NCI-H226 (cell line): ENCODE measurements at regions not wholly inside any gene's neighbourhood (a gene's known extent, or its start where the extent isn't known, plus 50 kb on each side); places are given as distances from the start of the nearest gene placed in this dataset.

Experiments used
- DNase-seq: peaks from one replicate; pipeline ENCODE4 v3.0.0-alpha.2; 2015

DNA sequence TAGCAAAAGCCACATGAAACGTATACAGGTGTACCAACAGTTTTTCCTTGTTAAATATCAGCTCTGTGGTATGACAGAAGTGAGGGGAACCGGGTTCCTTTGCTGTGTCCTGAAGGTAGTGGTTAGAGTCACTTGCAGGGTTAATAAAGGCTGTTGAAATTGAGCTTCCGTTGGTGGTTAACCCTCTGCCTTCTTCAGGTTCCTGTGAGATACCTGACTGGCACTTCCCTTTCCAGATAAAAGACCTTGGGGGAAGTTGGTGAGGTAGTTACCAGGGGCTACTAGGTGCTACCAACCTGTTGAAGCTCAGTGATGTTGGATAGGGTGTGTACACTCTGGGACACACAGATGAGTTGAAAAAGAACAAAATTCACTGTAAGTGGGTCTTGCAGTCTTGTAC lies 384.1 kb downstream of the GATA3 start:
- no peak for DNase-seq

DNA sequence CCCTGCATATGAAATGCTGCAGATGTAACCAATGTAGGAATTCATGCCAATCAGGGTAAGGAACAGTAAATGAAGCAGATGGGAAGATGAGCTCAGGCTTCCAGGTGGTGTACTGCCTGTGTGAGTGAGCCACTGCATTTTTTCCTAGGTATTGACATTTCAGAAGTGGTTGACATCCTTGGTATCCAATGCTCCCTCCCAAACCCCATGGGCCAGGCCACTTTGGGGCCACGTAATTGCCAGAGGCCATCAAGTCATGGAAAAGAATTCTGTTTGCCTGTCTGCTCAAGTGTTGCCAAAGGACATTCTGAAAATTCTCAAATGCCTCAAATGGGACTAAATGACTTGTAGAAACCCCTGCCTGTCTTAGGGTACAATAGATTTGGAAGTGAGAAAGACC lies 384.6 kb downstream of the GATA3 start:
- no peak for DNase-seq

DNA sequence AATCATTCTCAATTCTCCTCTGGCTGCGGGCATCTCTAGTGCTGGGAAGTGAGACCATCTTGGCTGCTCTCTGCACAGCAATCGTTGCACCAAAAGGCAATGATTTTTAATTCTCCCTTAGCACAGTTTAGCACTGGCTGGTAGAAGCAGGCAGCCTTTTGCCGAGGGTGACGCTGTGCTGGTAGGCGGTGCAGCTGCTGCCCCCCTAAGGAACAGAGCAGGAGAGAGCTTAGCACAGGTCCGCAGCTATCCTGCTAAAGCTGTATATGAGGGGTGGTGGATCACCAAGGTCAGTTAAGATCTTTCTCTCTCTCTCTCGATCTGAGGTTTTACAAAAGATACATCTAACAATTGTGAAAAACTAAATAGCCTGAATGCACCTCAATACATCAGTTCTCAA lies 390.1 kb downstream of the GATA3 start:
- DNase-seq: no peak

DNA sequence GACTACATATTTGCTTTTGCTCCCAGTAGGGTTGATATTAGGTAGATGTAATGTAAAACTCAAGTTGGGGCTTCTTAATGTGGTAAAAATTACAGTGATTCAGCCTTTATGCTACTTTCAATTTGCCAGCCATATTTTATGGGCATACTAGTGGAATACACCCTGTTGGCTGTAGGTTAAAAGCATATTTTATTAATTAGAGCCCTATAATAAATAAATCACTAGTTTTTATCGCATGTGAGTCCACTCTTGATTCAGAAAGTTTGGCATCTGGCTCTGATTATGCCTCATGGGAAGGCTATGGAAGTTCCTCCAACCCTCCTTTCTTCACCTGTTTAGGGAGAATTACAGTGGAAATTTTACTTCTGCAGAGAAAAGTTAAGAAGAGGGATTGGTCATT lies 390.9 kb downstream of the GATA3 start:
- DNase-seq: no peak

DNA sequence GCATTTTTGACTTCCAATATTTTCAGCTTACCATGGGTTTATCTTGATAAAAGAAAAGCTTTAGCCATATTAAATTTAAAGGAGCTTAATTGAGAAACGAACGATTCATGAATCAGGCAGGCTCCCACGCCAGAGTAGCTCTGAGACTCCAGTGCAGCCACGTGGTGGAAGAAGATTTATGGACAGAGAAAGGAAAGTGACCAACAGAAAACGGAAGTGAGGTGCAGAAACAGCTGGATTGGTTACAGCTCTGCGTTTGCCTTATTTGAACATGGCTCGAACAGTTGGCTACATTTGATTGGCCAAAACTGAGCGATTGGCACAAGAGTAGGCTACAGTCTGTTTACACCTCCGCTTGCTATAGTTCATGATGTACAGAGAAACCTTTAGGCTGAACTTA lies 395.4 kb downstream of the GATA3 start:
- no peak for DNase-seq

DNA sequence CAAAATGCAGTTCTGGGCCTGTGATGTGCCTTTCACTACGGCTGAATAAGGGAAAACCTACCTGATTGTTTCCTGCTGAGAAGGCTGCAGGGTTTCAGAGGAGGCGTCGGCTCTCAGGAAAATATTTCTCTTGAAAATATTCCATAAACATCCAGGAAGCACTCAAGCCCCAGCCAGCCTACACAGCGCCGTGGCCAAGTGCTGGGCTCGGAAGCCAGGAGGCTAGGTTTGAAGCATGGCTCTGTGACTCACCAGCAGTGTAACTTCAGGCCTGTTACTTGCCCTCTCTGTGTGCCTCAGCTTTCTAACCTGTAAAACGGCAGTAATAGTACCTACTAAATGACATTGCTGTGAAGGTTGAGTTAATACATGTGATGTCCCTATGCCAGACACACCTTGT lies 399.1 kb downstream of the GATA3 start:
- peak; percentile 38 for DNase-seq

DNA sequence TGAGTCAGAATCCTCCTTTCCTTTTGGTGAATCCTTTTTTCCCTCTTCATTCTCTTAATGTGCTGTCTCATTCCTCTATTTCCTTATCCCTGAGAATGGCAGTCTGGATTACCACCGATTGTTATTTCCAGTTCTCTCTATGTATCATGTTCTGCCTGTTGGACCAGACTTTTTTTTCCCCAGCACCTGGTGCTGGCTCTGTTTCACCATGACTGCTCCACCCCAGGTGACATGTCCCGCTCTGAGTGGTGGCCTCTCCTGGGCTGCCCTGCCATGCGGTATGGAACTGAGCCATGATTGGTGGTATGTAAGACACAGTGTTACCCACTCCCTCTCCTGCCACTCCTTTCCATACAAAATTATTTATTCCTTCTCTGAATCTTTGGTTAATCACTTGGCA lies 399.9 kb downstream of the GATA3 start:
- no peak for DNase-seq

DNA sequence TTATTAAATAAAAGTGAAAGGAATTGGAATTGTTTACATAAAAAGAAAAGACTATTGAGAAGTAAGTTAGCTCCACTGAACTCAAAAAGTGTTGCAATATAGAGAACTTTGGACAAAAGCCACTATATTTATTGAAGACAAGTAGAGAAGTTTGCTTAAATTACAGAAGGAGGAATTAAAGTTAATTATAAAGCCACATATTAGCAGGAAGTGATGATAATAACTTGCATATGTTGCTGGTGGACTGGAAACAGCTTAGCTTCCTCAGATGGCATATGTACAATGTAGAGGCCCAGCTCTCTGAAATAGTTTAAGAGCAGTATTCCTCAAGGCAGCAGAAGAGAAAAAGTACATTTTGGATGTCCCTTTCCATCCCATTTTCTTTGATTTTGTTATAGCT lies 400.7 kb downstream of the GATA3 start:
- DNase-seq: no peak

DNA sequence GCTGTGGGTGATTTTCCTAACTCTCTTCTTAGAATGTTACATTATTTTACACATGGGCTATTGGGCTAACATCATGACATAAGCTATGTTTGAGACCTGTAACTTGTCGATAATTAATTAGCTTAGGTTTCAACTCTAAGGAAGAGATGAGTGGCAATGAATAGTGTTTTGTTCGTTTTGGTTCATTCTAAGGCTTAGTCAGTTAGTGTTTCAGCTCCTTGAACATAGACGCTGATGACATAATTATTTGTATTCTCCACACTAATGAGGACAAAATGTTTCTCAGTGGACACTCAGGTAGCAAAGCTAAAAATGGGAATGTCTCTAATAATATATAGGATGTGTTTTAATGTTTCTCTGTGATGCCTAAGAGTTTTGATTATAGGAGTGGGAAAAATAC lies 401.9 kb downstream of the GATA3 start:
- DNase-seq: no peak

DNA sequence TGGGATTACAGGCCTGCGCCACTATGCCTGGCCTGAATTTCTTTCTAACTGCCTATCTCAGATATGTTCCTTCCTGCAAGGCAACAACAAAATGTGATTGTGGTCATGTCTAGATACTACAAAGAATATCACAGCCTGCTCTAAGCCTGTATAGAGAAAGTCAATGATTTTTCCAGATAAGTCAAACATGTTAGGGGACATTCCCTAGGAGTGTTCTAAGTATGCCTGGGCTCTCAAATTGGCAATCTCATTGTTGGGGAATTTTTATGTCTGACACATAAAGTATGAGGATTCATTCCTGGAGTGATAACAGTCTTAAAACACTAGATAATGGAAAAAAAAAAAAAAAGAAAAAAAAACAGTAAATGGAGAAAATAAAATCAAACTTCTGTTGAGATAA lies 406.1 kb downstream of the GATA3 start:
- peak; percentile 70 for DNase-seq

DNA sequence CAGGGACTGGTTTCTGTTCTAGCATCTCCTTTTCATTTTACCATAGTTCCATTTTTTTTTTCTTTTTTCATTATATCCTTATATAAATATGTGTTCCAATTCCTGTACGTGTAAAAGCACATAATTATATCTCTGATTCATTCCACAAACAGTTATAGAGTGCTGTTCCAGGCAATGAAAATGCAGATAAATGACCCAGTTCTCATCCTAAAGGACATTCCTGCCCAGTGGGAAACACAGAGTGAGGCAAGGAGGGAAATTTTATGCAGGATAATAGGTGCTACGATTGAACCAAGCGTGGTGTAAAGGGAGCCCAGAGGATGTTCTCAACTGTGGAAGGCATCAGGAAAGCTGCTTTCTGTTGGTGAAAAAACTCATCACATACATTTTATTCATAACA lies 408.1 kb downstream of the GATA3 start:
- no peak for DNase-seq

DNA sequence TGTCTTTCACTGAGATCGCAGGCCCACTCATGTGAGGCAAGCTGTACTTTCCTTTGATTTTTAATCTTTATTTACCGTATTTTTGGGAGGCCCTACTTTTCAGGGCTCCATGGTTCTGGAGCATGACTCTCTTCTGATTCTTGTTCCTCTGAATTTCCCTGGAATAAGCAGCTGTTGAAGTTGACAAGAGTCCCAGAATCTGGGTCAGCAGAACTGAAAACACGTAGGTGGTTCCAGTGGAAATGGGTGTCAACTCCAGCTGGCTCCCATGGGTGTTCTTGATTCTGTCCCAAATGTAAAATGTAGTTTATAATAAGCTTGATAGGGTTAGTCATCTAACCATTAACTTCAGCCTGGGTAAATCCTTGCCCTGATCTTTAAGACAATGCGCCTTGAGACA lies 409.4 kb downstream of the GATA3 start:
- no peak for DNase-seq

DNA sequence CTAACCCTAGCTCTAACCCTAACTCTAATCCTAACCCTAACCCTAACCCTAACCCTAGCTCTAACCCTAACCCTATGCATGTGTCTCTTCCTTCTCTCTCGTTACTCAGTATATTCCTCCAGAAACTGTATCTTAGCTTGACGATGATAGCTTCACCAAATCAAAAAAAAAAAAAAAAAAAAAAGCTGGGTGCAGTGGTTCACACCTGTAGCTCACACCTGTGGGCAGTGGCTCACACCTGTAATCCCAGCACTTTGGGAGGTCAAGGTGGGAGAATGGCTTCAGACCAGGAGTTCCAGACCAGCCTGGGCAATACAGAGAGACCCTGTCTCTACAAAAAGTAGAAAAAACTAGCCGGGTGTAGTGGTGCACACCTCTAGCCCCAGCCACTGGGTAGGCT lies 414.0 kb downstream of the GATA3 start:
- no peak for DNase-seq

DNA sequence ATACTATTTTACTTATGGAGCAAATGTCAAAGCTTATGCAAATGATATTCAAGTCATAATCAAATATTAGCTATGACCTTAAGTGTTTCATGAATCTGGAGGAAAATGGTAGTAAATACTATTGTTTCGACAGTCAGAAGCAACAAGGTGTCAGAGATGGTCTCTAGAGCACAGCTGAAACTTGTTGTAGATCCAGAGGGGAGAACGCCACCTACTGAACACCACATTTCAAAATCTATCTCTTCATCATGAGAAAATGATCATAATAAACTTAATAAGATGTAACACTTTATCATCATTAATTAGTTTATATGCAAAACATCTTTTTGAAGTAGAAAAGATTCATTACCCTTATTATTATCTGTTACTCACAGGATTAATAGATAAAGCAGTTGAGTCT lies 418.7 kb downstream of the GATA3 start:
- no peak for DNase-seq

DNA sequence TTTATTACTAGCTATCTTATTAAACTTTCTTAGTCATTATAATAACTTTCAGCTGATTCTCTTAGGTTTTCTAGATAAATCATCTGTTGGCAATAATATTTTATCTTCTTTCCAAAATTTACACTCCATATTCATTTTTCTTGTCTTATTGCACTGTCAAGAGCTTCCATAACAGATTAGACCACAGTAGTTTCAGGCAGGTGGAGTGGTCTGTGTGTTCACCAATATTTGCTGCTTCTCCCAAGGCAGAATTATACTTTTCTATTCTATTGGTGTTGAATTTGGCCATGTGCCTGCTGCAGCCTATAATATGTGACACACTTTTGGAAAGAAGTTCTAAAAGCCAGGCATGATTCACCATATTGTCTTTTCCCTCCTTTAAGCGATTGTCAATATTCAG lies 422.8 kb downstream of the GATA3 start:
- no peak for DNase-seq

DNA sequence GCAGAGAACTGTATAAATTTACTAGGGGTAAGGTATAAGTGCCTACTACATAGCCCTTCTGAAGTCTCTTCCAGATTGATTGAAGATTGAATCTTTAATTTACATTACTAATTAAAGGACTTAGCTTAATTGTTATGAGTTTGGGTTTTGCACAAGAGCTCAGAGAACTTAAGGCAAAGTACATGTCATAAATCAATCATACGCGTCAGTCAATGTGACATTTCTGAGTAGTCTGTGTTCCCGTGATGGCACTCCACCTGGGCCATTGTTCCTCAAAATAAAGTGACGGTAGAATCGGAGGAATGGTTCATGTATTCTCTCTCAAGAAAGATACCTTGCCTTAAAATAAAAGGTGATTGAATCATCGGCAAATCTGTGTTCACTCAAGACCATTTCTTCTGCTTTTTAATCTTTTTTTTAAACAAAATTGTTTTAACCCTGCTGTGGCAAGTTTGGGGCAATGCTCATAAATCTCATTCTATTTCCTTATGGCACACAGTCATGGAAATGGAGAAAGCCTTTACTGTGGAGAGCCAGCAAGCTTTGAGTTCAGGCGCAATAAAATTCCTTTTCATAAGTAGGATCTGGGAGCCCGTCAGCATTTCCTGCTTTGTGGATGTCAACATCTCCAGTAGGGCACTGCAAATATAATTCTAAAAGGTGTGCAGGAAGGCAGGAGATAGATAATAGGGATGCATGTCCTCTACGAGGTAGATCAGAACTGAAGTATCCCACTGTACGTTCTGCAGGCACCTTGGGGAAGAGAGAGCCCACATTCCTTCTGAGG lies 427.4 kb downstream of the GATA3 start:
- DNase-seq: no peak

DNA sequence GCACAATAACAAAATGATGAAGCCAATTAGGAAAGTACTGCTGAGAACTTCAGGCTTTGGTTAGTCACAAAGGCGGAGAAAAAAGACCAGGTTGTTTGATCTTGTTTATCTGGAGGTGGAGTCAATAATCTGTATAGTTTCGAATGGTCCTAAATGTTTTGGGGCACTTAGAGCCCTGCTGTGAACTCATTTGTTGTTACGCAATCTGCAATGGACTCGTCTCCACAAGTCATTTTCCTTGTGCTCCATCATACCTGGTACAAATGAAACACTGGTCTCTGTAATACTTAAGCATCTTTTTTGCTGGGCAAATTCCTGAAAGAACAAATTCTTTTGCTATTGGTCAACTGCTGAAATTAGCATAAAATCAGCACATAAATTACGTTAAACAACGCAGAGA lies 430.5 kb downstream of the GATA3 start:
- DNase-seq: no peak

DNA sequence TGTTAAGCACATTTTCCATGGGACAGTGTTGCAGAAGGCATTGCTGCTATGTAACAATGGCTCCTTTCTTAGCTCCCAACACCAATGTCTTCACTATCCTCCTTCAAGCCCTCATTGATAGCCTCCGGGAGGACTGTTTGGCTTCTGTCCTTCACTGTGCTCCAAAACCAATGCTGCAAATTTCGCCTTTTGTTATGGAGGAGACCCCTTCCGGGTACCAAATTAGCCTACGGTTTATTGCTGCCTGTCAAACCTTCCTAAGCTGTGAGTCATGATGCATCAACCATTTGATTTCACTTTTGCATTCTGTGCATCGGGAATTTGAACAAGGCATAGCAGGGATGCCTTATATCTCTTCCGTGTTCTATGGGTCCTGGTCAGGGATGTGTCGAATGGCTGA lies 432.9 kb downstream of the GATA3 start:
- DNase-seq: no peak

DNA sequence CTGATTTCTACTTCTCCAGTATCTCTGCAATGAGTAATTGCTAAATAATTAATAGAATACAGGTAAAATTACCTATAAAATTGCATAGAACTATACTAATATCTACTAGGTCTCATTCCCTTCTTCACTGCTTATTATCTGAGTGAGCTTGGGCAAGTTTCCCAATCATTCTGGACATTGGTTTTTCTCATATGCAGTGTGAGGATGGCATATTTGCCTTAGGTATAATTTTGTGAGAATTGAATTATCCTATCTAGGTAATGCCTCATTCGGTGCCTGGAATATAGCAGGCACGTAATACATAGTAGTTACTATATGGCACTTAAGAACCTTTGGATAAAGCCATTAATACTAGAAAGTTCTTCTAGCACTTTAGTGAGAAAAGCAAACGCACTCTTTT lies 434.7 kb downstream of the GATA3 start:
- no peak for DNase-seq

DNA sequence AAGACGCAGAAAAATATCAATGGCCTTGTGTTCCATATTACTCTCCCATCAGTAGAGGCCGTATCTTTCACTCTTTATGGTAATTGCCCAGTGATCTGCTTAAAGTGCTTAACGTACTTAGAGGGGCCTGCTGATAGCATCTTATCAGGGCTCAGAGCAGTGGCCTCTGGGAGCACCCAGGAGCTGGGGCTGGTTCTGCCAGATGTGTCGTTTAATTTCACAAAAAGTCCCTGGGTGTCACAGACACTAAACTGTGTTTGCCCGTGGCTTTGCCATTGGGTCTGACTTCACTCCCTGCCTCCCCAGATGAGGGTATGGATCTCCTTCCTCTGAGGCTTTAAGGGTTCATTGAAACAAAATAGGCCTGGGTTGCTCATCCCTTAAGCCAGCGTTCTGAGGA lies 435.3 kb downstream of the GATA3 start:
- DNase-seq: no peak

DNA sequence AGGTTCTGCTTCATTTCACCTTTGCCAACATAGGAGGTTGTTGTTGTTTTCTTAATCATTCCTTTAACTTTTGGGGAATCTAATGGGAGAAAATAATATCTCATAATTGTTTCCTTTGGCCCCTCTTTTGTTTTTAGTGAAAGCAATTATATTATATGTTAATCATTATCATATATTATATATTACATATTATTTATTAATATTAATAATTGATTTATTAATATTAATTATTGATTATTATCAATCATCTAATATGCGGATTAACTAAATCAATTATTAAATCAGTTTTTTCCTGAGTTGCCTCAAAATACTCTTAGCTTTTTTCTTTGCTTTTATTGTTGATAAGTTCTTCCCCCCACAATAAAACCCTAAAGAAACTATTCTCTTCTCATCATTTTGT lies 443.8 kb downstream of the GATA3 start:
- DNase-seq: no peak

DNA sequence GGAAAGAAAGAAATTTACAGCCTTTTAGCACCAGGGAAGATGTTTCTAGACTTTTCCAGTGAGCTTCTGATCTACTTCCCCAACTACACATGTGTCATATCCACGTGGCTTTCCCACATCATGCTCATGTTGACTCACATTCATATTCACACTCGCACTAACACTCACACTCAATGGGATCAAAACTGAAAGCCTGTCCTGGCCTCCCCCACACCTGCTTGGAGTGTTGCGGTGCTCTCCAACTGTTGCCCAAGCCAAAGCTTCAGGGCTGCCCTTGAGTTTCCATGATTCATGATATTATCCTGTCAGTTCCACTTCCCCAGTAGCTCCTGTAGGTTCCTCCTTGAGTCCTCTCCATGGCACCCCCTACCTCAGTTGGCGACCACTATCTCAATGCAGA lies 444.4 kb downstream of the GATA3 start:
- no peak for DNase-seq

DNA sequence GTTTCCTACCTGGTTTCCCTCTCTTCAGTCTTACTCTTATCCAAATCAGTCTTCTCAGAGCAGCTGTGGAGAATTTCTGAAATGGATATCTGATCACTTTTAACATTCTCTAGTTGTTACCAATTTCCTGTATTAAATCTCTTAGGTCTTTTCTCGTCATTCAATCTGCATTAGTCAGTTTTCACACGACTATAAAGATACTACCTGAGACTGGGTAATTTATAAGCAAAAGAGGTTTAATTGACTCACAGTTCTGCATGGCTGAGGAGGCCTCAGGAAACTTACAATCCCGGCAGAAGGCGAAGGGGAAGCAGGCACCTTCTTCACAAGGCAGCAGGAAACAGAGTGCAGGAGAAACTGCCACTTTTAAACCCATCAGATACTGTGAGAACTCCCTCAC lies 444.8 kb downstream of the GATA3 start:
- DNase-seq: no peak

DNA sequence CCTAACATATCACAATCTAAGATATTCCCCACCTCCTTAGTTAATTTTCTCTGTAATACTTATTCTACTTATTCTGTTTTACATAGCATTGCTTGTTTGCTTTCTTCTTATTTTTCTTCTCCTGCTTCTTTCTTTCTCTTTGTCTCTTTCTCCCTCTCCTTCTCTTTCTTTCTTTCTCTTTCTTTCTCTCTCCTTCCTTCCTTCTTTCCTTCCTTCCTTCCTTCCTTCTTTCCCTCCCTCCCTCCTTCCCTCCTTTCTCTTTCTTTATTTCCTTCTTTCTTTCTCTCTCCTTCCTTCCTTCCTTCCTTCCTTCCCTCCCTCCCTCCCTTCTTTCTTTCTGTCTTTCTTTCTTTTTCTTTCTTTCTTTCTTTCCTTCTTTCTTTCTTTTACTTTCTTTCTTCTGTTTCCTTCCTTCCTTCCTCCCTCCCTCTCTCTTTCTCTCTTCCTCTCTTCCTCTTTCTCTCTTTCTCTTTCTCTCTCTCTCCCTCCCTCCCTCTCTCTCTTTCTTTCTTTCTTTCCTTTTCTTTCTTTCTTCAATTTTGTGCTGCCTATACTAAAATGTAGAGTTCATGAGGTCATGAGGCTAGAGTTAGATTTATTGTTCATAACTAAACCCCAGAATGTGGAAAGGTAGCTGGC lies 445.4 kb downstream of the GATA3 start:
- DNase-seq: no peak

DNA sequence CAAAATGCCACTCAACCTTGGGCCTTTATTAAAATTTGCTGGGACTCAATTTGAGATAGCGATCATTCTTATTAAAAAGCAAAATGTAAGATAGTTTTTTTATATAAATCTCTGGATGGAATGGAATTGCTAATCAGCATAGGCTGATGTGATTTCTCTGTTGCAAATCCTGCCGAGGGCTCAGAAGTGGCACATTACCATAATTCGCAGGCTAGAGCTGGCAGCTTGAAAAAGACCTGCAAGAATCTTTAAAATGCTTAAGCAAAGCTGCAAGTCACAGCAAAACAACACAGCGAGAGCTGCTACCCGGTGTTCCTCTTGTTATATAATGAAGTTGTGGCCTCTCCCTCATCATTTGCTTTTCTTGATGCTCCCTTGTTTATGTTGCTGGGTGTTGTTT lies 448.1 kb downstream of the GATA3 start:
- no peak for DNase-seq
